ENCODE measurements at regions not wholly inside any gene's neighbourhood (a gene's known extent, or its start where the extent isn't known, plus 50 kb on each side); places are given as distances from the start of the nearest gene placed in this dataset.

DNA sequence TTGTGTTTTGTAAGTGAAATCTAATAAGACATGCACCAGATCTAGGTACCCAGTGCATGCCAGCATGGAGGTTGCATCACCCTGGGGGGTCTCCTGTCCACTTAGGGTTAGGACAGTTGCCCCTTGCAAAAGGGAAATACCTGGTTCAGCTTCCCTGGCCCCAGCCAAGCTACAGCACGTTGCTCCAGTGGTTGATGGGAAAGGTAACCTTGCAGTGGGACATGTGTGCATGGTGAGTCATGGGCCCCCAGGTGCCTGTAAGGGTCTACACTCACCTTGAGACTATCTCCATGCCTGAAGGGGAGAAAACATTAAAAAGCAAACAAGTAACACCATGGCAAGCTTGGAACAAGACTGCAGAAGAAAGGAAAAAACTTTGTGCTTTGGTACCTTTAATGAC is 143.9 kb downstream of the LSM5 start:
- DNase-seq = no peak

DNA sequence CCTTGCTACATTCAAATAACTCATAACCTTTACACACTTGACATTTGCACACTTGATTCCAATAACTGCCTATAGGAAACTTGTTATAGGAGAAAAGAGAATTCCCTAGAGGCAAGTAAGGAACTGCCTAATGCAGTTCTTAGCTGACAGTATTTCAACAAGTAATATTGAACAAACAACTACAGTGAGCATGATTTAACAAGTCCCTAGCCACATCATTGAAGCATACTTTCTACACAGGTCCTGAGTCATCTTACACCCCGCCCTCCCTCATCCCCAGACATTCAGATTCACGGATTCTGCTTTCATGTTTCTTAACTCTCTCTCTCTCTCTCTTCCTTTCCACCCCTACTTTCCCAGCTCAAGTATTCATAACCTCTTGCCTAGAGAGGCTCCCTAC is 153.5 kb downstream of the LSM5 start:
- DNase-seq = no peak

DNA sequence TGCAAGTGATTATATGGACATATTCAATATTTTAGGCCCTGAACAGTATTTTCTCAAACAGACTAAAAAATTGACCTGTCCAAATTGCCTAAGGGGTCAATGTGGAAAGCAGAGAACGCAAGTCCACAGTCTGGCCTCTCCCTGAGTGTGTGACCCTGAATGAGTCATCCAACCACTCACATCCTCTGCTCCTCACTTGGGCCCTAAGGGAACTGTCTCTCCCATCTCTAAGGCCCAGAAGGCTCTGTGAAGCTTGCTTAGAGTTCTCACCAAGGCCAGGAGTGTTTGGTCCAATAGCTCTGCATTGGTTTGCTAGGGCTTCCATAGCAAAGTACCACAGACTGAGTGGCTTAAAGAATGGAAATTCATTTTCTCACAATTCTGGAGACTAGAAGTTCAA is 155.1 kb downstream of the LSM5 start:
- DNase-seq = no peak

DNA sequence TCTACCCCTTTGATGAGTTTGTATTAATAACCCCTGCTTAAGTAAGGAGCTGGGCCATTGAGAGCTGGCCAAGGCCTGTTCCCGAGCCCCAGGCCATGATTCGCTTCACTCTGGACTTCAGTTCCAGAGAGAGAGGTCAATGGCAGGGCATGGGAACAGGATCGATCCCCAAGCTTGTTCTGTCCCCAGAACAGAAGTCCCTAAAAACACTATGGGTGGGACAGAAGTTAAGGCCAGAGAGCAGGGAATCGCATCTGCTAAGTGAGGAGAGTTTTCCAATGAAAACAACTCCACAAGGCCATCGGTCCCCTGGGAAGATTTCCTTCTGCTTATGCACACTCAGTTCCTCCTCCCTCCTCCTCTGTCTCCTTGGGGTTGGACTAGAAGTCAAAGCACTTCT is 159.6 kb downstream of the LSM5 start:
- no peak for DNase-seq

DNA sequence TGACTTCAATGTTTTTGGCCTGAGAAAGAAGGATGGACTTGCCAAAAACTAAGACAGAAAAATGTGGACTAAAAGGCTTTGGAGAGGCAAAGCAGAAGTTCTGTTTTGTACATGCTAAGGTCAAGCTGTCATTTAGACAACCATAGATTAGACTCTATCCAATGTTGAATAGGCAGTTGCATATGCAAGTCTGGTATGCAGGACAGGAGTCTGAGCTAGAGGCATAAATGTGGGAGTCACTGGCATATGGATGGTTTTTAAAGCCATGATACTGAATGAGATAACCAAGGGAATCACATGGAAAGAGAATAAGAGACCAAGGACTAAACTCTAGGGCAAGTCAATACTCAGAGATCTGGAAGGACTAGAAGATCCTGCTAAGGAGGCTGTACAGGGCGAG is 164.1 kb downstream of the LSM5 start:
- no peak for DNase-seq

DNA sequence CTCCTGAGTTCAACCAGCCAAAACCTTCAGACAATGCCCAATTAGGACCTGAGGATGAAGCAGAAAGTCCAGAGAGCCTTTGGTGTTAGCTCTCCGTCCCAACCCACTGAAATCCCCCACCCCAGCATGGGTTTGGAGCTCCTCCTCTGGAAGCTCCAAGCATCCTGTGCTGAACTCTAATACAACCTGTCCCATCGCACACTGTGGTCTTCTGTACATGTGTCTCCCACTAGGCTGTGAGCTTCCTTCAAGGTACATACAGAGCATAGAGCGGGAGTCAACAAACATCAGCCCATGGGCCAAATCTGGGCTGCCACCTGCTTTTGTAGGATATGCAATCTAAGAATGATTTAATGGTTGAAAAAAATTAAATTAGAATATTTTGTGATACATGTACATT is 166.5 kb downstream of the LSM5 start:
- DNase-seq = no peak

DNA sequence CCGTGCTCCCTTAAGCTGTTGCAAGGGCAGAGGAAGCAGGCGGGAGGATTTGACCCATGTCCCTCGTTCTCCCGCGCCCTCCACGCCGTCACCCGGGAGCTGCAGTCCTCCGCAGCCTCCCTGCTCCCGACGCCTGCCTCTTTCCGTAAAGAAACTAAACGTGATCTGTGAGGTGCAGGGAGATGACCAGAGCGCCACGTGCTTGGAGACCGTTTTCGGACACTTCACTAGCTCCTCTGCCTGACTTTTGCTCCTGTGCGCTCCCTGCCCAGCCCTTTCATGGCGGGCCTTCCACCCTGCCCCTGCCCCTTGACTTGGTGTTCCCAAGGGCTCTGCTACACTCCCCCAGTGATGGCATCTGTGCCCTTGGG is 171.2 kb downstream of the LSM5 start:
- no peak for DNase-seq

DNA sequence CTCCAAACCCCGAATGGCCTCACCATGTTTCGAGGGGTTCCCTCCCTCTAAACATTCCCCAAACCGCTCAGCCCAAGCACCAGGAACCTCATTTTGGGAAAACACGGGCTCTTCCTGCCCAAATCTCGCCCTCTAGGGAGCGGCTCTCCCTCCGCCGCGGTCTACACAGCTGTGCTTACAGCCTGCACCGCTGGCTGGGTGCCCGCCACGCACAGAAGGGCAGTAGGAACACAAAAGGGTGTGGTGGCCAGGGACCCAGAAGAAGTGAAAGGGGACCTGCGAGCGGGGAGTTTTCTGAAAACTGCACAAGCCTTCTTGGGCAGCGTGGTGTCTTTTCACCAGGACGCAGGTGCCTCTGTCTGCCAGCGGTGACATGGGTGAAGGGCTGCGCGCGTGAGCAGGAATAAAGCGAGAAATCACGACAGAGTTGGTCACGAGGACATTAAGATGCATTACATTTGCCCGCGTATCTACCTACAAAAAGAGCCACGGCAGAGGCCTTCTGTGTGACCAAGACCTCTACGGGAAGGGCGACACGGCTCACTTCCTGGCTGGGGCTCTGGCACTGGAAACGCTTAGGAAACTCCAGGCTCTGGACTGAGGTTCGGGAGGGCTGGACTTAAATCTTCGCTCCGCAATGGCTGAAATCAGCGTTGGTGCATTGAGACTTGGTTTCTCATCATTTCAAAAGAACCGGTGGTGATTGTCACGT is 171.7 kb downstream of the LSM5 start:
- DNase-seq = no peak

DNA sequence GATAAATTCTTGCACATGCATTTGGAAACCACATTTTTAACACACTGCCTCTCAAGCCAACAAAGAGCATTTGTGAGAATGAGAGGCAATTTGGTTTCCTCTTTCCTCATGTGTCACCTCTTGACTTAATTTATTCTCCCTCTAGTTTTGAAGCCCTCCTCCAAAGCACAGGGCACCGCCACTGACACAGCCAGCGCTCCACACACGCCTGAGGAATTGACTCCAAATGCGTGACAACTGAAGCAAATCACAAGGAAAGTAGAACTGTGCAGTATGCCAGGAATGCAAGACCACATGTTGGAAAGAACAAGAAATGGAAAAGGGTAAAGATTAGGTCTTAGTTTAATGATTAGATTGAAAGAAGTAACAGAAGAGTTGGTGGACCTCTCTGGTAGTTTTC is 173.3 kb downstream of the LSM5 start:
- no peak for DNase-seq

DNA sequence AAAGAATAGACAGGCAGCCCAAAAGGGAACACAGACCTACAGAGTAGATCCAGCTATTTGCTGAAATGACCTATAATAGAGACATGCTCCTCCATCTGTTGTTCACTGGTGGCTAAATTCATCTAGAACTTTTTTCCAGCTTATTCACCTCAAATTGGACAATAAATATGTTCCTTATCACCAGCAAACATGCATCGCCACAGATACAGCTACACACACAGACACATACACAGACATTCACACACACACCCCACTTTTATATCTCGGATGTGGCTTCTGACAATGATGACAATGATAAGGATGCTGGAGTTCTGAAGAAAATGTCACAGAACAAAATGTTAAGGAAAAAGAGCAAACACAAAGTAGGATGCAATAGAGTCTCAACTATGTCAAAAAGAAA is 175.4 kb downstream of the LSM5 start:
- peak; percentile 3 for DNase-seq

DNA sequence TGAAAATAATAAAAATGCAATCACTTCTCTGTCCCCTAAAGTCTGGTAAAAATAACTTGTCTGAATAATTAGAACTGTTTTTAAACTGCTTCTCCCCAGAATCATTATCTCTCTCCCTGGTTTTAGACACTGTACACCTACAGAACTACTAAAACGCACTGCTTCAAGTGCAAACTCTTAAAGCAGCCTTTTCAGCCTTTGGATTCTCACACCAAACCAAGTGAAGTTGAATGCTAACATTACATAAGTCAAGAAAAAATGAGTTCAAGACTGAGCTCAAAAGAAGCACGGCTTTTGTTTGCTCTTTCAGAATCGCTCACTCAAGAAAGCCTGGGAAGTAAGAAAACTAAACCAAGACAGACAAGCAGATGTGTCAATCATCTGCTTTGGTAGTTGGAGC is 188.8 kb downstream of the LSM5 start:
- no peak for DNase-seq

DNA sequence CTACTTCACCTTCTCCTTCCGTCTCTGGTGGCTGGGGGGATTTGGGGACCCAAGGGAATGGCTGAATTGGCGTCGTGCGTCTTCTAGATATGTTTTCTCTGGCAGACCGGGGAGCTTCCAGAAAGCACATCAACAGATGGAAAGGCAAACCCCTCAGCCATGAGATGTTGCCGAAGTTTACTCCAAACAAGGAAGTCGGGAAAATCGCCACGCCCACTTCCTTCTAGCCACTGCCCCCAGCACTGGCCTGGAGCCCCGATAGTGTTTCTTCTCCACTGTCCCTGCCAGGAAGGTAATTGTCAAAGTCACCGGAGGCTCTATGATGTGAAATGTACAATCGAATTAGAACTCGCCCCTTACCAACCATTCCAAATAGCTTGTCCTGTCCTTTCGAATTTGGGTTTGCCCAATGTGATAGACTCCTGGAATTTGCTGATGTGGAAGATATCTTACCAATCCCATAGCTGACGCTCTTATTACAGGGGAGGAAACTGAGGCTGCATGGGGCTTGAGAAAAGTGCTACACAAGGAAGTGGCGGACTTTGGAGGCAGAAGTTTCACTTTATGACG is 191.0 kb downstream of the LSM5 start:
- no peak for DNase-seq

DNA sequence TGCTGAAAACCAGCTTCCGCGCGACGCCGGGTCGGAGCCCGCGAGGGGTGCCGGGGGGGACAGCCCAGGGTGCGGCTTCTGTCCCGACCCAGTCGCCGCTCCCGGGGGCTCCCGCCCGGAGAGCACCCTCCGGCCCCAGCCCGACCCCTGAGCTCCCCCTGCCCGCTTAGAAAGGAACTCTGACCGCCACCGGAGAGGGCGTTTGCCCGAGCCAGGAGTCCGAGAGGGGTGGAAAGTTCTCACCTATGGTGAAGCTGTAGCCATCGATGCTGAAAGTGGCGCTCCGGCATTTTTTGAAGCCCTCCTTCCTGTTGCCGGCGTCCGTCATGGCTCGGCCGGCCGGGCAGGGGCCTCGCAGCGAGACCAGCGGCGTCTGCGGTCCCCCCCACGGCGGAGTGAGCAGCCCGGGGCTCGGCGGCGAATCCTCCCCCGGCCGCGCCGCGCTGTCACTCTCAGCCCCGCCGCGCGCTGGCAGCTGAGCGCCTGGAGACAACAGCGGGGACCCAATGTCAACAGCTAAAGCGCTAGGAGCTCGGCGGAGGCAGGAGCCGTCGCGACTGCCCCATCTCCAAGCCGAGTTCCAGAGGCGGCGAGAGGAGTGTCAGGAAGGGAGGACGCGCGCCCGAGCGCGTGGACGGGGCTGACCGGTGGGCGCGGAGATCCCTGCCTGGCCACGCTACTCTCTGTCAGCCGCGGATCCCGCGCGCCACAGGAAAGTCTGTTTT is 191.6 kb downstream of the LSM5 start:
- no peak for DNase-seq

DNA sequence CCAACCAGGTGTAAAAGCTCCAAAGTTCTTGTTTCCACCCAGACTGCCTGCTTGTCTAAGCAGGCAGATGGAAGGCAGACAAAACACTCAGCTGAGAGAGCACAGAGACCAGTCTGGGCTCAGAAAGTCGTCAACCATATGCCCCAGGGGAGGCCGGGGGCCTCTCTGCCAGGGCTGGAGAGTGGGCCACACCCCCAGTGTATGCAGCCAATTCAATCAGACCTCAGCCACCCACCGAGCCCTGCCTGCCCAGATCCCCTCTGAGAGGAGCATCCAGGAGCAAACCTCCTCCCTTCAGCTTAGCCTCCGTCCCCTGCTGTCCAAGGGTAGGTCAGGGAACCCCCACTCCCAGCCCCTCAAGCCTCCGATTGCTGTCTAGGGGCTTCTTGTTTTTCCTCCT is 196.3 kb downstream of the LSM5 start:
- no peak for DNase-seq

DNA sequence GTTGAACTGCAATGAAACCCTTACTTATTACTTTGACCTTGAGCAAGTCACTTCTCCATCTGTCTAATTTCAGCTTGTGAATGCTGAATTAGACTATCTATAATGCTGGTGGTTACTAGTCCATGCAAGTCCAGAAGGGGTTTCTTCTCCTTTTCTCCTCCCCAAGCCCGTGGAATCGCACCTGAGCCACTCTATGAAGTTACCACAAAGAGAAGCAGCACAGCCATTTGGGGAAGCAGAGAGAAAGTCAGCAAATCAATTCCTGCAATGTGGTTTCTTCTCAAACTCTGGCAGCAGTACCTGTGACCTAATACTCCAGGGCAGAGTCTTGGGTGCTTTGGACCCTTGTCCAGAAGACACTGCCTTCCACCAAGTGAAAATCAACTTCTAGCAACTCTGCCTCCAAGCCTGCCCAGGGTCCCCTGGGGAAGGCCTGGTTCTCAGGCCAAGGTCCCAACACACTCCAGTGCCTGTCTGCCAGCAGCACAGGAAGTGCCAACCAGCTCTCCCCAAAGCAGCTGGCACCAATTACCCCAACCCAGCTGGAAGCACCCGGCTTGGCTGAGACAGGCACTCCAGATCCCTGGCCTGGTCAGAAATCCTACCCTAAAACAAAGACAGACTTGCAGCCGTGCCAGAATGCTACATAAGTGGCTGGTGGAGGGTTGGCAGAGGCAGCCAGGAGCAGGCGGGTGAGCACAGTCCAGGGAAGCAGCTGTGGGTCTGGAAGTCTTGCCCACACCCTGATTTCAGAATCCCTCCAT is 200.3 kb downstream of the LSM5 start:
- DNase-seq = no peak

DNA sequence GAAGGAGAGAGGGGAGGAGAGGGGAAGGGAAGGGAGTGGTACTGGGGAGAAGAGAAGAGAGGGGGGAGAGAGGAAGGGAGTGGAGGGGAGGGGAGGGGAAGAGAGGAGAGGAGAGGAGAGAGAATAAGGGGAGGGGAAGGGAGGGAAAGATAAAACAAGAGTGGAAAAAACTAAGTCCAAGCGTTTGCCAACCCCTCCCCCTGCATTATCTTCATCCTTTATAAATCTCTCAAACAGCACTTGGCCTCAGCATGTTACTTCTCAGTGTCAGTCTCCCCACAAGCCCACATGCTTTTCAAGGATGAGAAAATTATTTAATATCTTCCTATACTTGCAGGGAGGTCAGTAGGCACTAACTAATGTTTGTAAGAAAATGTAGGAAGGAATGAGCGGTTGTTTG is 204.5 kb downstream of the LSM5 start:
- no peak for DNase-seq

DNA sequence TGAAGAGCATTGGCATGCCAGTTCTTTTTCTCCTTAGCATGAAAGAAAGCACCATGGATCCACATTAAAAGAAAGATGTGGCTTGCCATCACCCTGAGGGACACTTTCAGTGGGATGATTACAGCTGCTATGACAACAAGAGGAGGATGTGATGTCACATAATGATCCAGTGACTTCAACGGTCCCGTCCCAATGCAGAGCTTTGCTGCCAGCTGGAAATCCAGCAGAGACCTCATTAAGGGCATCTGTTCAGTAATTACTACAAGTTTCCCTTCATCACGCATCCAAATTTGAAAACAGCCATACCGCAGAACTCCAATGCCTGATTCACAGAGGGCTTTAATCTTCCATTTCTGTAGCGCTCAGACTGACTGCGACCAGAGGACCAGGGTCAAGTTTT is 206.6 kb downstream of the LSM5 start:
- no peak for DNase-seq

DNA sequence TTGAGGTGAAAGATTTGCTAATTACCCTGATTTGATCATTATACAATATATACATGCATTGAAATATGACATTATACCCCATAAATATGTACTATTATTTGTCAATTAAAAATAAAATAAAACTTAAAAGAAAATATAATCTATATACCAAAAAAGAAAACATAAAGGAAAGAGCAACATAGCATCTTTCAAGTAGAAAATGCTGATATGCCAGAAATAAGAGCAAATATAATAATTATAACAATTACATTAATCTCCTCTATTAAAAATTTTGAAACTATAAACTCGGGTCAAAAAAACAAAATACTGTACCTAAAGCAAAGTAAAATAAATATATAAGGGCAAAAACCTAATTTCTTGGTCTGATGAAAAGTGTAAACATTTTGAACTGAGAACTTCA is 209.3 kb upstream of the PDE1C start:
- DNase-seq = no peak

DNA sequence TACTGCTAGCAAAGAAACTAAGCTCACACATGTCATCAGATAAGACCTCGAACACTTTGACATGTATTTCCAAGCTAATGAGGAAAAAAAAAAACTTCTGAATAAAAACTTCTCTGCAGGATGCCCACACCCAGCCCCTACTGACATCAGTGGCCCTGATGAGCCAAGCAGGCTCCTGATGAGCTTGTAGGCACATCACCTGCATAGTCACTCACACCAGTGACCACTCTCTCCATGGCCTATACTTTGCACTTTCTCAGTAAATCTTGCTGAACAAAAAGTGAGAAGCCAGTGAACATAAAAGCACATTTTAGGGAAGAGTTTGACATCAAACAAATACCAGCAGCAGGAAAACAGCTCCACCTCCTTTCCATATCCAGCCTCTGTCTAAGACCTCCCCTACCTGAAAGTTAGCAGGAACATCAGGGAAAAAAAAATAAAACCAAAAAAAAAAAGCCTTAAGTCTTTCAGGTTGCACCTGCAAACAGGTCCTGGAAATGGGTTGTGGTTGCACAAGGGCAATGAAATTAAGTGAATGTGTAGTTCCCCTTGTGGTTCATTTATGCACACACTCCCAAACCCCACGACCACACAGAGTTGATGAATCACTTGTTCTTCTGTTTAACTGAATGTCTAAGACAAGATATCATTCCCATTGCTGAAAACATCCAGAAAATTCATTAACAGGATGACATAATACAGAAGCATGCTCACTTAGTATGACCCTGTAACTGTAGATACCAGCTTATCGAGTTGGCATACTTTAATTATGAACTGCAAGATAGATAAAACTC is 205.2 kb upstream of the PDE1C start:
- no peak for DNase-seq

DNA sequence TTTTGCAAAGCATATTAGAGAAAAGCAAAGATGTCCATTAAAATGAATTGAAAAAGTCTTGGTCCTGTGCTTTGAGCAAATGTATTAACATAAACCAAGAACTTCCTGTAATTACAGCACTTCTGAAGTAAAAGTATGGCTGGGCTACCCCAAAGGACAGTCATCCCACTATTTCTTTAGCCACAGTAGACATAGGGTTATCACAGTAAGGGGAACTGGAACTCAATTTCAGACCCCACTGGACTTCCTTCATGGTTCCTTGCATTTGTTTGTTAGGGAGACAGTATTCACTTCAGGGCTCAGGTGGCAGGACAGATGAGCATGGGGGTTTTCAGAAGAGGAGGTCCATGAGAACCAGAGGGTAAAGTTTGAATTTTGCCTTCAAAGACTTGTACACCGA is 203.1 kb upstream of the PDE1C start:
- no peak for DNase-seq

DNA sequence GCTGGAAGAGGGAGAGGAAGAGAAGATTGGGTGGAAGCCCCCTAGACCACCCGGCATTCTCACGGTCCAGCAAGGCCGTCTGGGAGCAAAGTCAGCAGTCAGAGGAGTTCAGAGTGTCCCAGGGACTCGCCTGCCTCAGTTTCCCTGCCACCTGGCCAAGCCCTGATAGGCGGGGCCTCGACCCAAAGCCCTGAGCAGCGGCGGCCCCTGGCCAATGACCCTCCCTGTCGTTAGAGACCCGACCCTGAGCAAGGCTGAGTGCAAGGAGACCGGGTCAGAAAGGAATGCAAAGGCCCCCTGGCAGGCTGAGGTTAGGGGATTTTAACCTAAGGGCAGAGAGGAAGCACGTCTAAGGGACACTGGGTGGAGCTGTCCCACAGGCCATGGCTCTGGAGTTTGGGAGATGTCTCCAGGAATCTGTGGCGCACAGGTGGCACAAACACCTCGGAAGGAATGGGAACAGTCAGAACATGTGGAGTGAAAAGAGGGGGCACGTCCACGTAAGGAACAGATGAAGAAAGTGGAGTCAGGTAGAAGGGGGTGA is 196.8 kb upstream of the PDE1C start:
- DNase-seq = no peak

DNA sequence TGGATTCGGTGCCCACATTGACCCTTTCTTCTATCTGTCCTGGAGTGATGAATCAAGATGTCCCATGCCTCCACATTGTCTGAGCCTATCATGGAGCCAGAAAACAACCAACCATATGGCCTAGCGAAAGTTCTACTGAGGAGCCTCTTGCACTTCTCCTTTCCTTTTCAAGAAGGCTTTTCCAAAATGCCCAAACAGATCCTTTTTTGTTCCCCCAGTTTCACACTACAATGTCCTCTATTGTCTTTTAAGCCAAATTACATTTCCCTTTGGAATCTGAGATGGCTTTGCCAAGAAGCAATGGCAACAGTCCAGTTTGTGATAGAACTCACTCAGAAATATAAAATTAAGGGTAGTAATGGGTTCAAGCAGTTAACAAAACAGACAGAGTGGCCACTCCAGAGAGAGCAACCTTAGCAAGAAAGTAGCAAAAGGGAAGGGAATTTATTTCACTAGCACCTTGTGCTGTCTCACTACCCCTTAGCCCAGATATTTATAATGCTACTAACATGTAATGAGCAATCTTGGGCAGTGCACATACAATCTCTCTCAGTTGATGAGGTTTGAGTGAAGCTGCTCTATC is 194.6 kb upstream of the PDE1C start:
- DNase-seq = no peak

Data from hematopoietic multipotent progenitor cell treated with erythropoietin and hydrocortisone succinate and interleukin-3 and kit ligand, for 8 days (in vitro differentiated cells).